ENCODE measurements at regions not wholly inside any gene's neighbourhood (a gene's known extent, or its start where the extent isn't known, plus 50 kb on each side); places are given as distances from the start of the nearest gene placed in this dataset.

DNA sequence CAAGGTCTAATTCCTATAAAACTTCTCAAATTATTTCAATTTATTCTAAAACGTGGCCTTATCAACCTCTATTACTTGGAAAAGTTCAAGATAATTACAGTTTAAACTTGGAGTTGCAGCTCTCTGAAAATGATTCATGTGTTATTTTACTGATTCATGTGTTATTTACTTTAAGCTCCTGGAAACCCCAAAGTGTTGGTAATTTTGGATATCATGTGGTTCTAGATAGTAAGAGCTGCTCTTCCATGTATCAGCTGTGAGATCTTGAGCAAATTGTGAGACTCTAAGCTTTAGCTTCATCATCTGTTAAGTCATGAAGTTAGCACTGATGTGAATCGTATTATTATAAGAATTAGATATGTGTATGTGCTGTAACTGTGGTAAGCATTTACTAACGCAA, 749.2 kb downstream of the TLE4 start:
- Mint-ChIP-seq H3K36me3 (ENCODE audit: low read depth) (no peaks in the 10 kb centered on the region), H3K27ac (peak overlapping the region; percentile 44 to 61 (median 54)), H3K4me3 (no peak overlapping the region), H3K4me1 (peaks cover 15% of the 10 kb centered on the region), H3K27me3 (ENCODE audit: low read depth) (no peaks in the 10 kb centered on the region), H3K9me3 (no peaks in the 10 kb centered on the region)
- TF ChIP-seq, protein P1, sequence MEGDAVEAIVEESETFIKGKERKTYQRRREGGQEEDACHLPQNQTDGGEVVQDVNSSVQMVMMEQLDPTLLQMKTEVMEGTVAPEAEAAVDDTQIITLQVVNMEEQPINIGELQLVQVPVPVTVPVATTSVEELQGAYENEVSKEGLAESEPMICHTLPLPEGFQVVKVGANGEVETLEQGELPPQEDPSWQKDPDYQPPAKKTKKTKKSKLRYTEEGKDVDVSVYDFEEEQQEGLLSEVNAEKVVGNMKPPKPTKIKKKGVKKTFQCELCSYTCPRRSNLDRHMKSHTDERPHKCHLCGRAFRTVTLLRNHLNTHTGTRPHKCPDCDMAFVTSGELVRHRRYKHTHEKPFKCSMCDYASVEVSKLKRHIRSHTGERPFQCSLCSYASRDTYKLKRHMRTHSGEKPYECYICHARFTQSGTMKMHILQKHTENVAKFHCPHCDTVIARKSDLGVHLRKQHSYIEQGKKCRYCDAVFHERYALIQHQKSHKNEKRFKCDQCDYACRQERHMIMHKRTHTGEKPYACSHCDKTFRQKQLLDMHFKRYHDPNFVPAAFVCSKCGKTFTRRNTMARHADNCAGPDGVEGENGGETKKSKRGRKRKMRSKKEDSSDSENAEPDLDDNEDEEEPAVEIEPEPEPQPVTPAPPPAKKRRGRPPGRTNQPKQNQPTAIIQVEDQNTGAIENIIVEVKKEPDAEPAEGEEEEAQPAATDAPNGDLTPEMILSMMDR (IDR thresholded peaks at IDR 0.05; ENCODE audit: unreplicated experiment in 3 of 3): no peak

DNA sequence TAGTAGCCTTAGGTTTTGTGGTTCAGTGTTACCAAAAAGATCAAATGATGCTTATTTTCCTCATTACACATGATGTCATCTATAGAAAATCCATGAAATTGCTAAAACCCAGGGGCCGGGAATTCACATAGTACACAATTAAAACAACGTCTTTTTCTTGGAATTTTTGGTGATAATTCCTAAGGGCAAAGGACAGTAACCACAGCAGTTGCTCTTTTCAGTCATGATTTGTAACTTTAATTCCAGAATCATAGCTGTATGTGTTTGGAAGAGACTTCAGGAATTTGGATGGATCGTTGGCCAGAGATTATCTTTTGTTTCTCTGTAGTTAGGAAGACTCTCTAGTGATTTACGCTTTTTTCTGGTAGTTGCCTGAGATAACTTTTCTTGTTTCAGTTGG, 748.7 kb downstream of the TLE4 start:
- H3K36me3 Mint-ChIP-seq (ENCODE audit: low read depth): no peaks in the 10 kb centered on the region
- no peaks in the 10 kb centered on the region for H3K27me3 Mint-ChIP-seq (ENCODE audit: low read depth)

DNA sequence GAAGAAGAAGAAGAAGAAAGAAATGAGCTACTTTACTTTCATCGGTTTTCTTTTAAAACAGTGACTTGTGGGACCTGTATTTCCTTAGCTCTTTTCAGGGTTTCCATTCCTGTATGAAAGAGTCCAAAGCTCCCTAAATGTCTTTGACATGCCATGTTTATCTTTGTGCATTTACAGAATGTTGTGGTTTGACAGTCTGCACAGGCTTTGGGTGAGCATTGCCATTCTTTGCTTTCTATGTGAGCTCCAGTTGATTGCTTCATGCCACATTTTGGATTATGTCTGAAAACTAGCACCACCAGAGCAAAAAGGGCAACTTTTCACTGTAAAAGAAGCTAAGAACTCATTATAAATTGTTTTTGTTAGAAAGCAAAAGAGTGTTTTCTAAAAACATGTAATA, 733.4 kb downstream of the TLE4 start:
- TF ChIP-seq, protein P1 (IDR thresholded peaks at IDR 0.05; ENCODE audit: unreplicated experiment in 3 of 3): no peak
- Mint-ChIP-seq H3K36me3 (ENCODE audit: low read depth) (no peaks in the 10 kb centered on the region), H3K4me3 (no peak overlapping the region), H3K9me3 (peaks cover 4% of the 10 kb centered on the region), H3K27ac (no peak overlapping the region), H3K27me3 (ENCODE audit: low read depth) (peaks cover 4% of the 10 kb centered on the region), H3K4me1 (no peaks in the 10 kb centered on the region)

More for the DNA sequence above, 748.7 kb downstream of the TLE4 start:
- Mint-ChIP-seq H3K9me3 (no peaks in the 10 kb centered on the region), H3K4me3 (no peak overlapping the region), H3K4me1 (peaks cover 15% of the 10 kb centered on the region), H3K27ac (peak overlapping the region; percentile 44 to 61 (median 54))
- TF ChIP-seq, protein P1 (IDR thresholded peaks at IDR 0.05; ENCODE audit: unreplicated experiment in 3 of 3): no peak

DNA sequence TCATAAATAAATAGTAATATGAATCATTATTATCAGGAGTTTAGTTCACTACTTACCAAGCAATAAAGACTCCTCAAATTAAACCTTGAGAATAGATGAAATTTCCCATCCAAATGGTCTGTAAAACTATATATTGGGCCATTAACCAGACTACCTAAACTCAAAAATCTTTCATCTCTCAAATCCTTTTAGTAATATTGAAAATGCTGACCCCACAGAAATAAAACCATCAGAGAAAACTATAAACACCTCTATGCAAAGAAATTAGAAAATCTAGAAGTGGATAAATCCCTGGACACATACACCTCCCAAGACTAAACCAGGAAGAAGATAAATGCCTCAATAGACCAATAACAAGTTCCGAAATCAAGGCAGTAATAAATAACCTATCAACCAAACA, 723.2 kb downstream of the TLE4 start:
- H3K4me1 Mint-ChIP-seq: no peaks in the 10 kb centered on the region
- H3K9me3 Mint-ChIP-seq: peaks cover 27% of the 10 kb centered on the region
- peaks cover 7% of the 10 kb centered on the region for H3K36me3 Mint-ChIP-seq (ENCODE audit: low read depth)
- no peak overlapping the region for H3K4me3 Mint-ChIP-seq
- TF ChIP-seq, protein P1 (IDR thresholded peaks at IDR 0.05; ENCODE audit: unreplicated experiment in 3 of 3): no peak
- no peaks in the 10 kb centered on the region for H3K27me3 Mint-ChIP-seq (ENCODE audit: low read depth)
- no peak overlapping the region for H3K27ac Mint-ChIP-seq

DNA sequence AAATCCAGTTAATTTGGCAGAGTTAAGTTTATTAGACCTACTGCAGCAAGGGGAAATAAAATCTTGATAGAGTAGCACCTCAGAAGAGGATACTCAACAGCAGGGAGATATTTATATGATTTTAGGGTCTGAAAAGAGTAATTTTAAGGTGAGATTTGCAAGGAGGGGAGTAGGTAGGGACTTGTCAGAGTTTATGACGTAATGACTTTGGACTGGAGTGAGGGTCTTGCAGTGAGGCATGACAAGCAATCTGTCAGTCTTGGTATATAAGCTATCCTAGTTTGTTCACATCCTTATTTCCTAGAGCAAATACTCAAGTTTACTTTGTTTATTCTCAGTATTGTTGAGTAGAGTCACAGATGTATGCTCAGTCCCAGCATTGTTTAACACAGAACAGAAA, 722.6 kb downstream of the TLE4 start:
- no peak overlapping the region for H3K4me3 Mint-ChIP-seq
- no peaks in the 10 kb centered on the region for H3K27me3 Mint-ChIP-seq (ENCODE audit: low read depth)
- peaks cover 30% of the 10 kb centered on the region for H3K9me3 Mint-ChIP-seq
- H3K36me3 Mint-ChIP-seq (ENCODE audit: low read depth): peaks cover 7% of the 10 kb centered on the region
- TF ChIP-seq, protein P1 (IDR thresholded peaks at IDR 0.05; ENCODE audit: unreplicated experiment in 3 of 3): no peak
- H3K27ac Mint-ChIP-seq: no peak overlapping the region
- no peaks in the 10 kb centered on the region for H3K4me1 Mint-ChIP-seq

DNA sequence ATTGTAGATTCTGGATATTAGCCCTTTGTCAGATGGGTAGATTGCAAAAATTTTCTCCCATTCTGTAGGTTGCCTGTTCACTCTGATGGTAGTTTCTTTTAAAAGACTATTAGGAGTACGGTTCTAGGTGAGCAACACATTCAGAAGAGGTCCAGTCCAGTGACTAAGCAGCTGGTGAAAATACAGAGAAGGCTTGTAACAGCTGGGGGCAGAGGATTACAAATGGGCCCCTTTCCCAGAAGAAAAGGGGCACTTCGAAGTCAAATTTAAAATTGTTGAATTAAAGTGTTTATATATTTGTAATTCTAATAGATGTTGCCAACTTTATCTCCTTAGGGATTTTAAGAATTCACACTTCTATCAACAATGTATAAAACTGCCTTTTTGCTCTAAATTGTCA, 720.5 kb downstream of the TLE4 start:
- Mint-ChIP-seq H3K4me1 (no peaks in the 10 kb centered on the region), H3K36me3 (ENCODE audit: low read depth) (peaks cover 6% of the 10 kb centered on the region), H3K27me3 (ENCODE audit: low read depth) (no peaks in the 10 kb centered on the region), H3K27ac (no peak overlapping the region), H3K4me3 (no peak overlapping the region), H3K9me3 (peaks cover 23% of the 10 kb centered on the region)
- TF ChIP-seq, protein P1 (IDR thresholded peaks at IDR 0.05; ENCODE audit: unreplicated experiment in 3 of 3): no peak
